B cell (primary cell): ENCODE measurements at regions not wholly inside any gene's neighbourhood (a gene's known extent, or its start where the extent isn't known, plus 50 kb on each side); places are given as distances from the start of the nearest gene placed in this dataset.

Experiments used
- ATAC-seq: fragments of 200-7000 bp; cut with Tn5 transposase; one replicate; pipeline ENCODE4 v1.10.0; 2021; ENCODE audit warnings: low read depth, mild to moderate bottlenecking, moderate number of reproducible peaks, moderate library complexity
- CTCF ChIA-PET: fragments of 350-600 bp; sonication (Branson Sonifier 250); formaldehyde crosslinking; loops from one replicate; lab custom pipeline; 2021; ENCODE audit warnings: antibody characterized with exemption, inconsistent platforms; lab: Charles Lee
- POLR2A ChIA-PET: fragments of 350-600 bp; sonication (Branson Sonifier 250); formaldehyde crosslinking; loops from one replicate; lab custom pipeline; 2021; ENCODE audit warnings: antibody characterized with exemption; lab: Charles Lee
- DNase-seq: peaks from one replicate; pipeline ENCODE4 v3.0.0; 2013
- H2AFZ ChIP-seq: 2 replicates; pipeline ENCODE4 v1.6.1; 2012; ENCODE audit warnings: mild to moderate bottlenecking, low read depth, low read length; ENCODE audit not compliant: insufficient read depth, poor library complexity, severe bottlenecking
- H3K27ac ChIP-seq, 2 donors: 1 replicate in 1 of 2; 2 replicates in 1 of 2; pipeline ENCODE4 v1.5.1; 2012 to 2013; ENCODE audit warnings: low read length in 2 of 2, mild to moderate bottlenecking in 2 of 2, moderate library complexity in 1 of 2
- H3K27me3 ChIP-seq, 4 experiments: fragments of 200-600 bp in 1 of 4; sonication (generic) in 1 of 4; replicated peaks in 1 of 4; 1 replicate in 2 of 4; 2 replicates in 2 of 4; pipeline versions ENCODE4 v1.6.1 to v1.7.0; 2013 to 2016; ENCODE audit warnings: low read length in 3 of 4, mild to moderate bottlenecking in 2 of 4, mixed read lengths in 1 of 4, moderate library complexity in 1 of 4; ENCODE audit not compliant: insufficient read depth in 4 of 4, control insufficient read depth in 3 of 4; ENCODE audit errors: control extremely low read depth in 1 of 4
- H3K36me3 ChIP-seq, 2 experiments: replicated peaks in 1 of 2; 1 replicate in 1 of 2; 2 replicates in 1 of 2; pipeline versions ENCODE4 v1.6.1 to v1.7.1; 2013; ENCODE audit warnings: low read length in 1 of 2; ENCODE audit not compliant: insufficient read depth in 2 of 2, control insufficient read depth in 1 of 2; ENCODE audit errors: control extremely low read depth in 1 of 2, extremely low read depth in 1 of 2
- H3K4me1 ChIP-seq, 2 donors: fragments of 200-600 bp in 1 of 2; sonication (generic) in 1 of 2; 1 replicate in 1 of 2; 2 replicates in 1 of 2; pipeline versions ENCODE4 v1.5.1 to v1.6.1; 2013 to 2017; ENCODE audit warnings: low read length in 2 of 2; ENCODE audit not compliant: control insufficient read depth in 2 of 2, insufficient read depth in 2 of 2
- H3K4me2 ChIP-seq: replicated peaks from 2 replicates; pipeline ENCODE3; 2012; ENCODE audit warnings: mild to moderate bottlenecking, low read depth, low read length; ENCODE audit not compliant: poor library complexity, severe bottlenecking
- H3K4me3 ChIP-seq, 5 experiments: fragments of 200-600 bp in 1 of 5; sonication (generic) in 1 of 5; 1 replicate in 3 of 5; 2 replicates in 2 of 5; pipeline versions ENCODE4 v1.5.1 to v1.7.0; 2011 to 2016; ENCODE audit warnings: low read length in 4 of 5, mild to moderate bottlenecking in 4 of 5, low read depth in 2 of 5, control low read depth in 1 of 5, moderate library complexity in 1 of 5; ENCODE audit not compliant: insufficient read depth in 1 of 5; ENCODE audit errors: control extremely low read depth in 1 of 5, extremely low read depth in 1 of 5
- H3K79me2 ChIP-seq: fragments of 200-600 bp; sonication (generic); one replicate; pipeline ENCODE4 v1.6.0; 2016; ENCODE audit warnings: low read length; ENCODE audit not compliant: control insufficient read depth, insufficient read depth
- H3K9ac ChIP-seq: fragments of 200-600 bp; sonication (generic); 2 replicates; pipeline ENCODE4 v1.6.1; 2017; ENCODE audit warnings: mild to moderate bottlenecking, low read length, moderate library complexity
- H3K9me3 ChIP-seq, 3 donors: one replicate each; pipeline versions ENCODE4 v1.6.1 to v1.7.1; 2013; ENCODE audit warnings: low read length in 2 of 3; ENCODE audit not compliant: control insufficient read depth in 2 of 3, insufficient read depth in 1 of 3; ENCODE audit errors: control extremely low read depth in 1 of 3
- H4K20me1 ChIP-seq: 2 replicates; pipeline ENCODE4 v1.6.0; 2012; ENCODE audit warnings: mild to moderate bottlenecking, low read length; ENCODE audit not compliant: insufficient read depth, control insufficient read depth, poor library complexity, severe bottlenecking
- H3K27ac Mint-ChIP-seq: one replicate; pipeline ENCODE4 v1.8.0; 2021; ENCODE audit warnings: mixed read lengths
- H3K27me3 Mint-ChIP-seq: one replicate; pipeline ENCODE4 v1.8.0; 2021; ENCODE audit warnings: mixed read lengths
- H3K4me1 Mint-ChIP-seq: one replicate; pipeline ENCODE4 v1.8.0; 2021; ENCODE audit warnings: mixed read lengths
- H3K4me3 Mint-ChIP-seq: one replicate; pipeline ENCODE4 v1.8.0; 2021; ENCODE audit warnings: mixed read lengths
- H3K9me3 Mint-ChIP-seq: one replicate; pipeline ENCODE4 v1.8.0; 2022; ENCODE audit warnings: mixed read lengths; ENCODE audit not compliant: insufficient read depth
- EZH2 ChIP-seq: IDR thresholded peaks from 2 replicates; pipeline ENCODE4 v1.6.1; 2012; ENCODE audit warnings: borderline replicate concordance, low read depth, mild to moderate bottlenecking, moderate library complexity, low read length; ENCODE audit not compliant: insufficient read depth, poor library complexity, severe bottlenecking
- WGBS: methylation state at CpG from one replicate; pipeline ENCODE4 v1.1.5; 2013; ENCODE audit warnings: missing lambda C conversion rate; ENCODE audit not compliant: insufficient coverage; 5-methylcytosine and 5-hydroxymethylcytosine counted together
- intact Hi-C: fragments of 100-400 bp; cut with micrococcal nuclease; formaldehyde crosslinking; loops from one replicate; pipeline ENCODE4 v1.10.0; 2022
- TF ChIP-seq, protein P1 (sequence below): fragments of 200-600 bp; IDR thresholded peaks from one replicate; pipeline ENCODE4 v1.8.0; 2022; ENCODE audit warnings: antibody characterized with exemption, mild to moderate bottlenecking

DNA sequence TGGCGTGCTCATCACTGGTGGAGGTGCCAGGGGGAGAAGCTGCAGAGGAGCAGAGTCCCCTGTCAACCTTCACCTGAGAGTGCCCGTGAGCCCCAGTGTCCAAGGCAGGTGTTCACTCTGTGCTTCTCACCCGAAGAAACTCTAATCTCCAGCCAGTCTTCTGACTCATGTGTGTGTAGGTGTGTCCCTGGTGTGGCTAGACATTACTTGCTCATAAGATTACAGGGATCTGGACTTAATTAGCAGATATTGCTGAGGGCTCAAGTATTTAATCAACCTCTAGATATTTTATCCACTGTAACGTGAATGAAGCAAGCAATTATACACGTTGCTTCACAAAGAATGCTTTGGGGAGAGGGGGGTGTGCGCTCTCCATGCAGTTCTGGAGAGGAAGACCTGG lies 72.5 kb downstream of the MED10 start:
- H3K4me1 Mint-ChIP-seq = no peaks in the 10 kb centered on the region
- Histone ChIP-seq H3K9me3 (no peaks in the 10 kb centered on the region), H3K4me3 (no peak overlapping the region), H3K36me3 (no peaks in the 10 kb centered on the region), H2AFZ (no peak overlapping the region), H4K20me1 (no peaks in the 10 kb centered on the region), H3K27ac (no peak overlapping the region), H3K4me1 (no peaks in the 10 kb centered on the region), H3K27me3 (peaks cover 0 to 2% (median 0%) of the 10 kb centered on the region in 4 experiments), H3K79me2 (no peaks in the 10 kb centered on the region), H3K9ac (no peak overlapping the region), H3K4me2 (no peak overlapping the region)
- no peak for ATAC-seq
- WGBS = 84% methylated on average over 4 of the region's 6 CpGs
- H3K27ac Mint-ChIP-seq = no peak overlapping the region
- no peak for DNase-seq
- ChIA-PET CTCF (no interaction called here), POLR2A (no interaction called here)
- H3K27me3 Mint-ChIP-seq = peaks cover 23% of the 10 kb centered on the region
- no peaks in the 10 kb centered on the region for H3K9me3 Mint-ChIP-seq
- TF ChIP-seq, protein P1, sequence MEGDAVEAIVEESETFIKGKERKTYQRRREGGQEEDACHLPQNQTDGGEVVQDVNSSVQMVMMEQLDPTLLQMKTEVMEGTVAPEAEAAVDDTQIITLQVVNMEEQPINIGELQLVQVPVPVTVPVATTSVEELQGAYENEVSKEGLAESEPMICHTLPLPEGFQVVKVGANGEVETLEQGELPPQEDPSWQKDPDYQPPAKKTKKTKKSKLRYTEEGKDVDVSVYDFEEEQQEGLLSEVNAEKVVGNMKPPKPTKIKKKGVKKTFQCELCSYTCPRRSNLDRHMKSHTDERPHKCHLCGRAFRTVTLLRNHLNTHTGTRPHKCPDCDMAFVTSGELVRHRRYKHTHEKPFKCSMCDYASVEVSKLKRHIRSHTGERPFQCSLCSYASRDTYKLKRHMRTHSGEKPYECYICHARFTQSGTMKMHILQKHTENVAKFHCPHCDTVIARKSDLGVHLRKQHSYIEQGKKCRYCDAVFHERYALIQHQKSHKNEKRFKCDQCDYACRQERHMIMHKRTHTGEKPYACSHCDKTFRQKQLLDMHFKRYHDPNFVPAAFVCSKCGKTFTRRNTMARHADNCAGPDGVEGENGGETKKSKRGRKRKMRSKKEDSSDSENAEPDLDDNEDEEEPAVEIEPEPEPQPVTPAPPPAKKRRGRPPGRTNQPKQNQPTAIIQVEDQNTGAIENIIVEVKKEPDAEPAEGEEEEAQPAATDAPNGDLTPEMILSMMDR = no peak
- no peak for TF ChIP-seq EZH2
- H3K4me3 Mint-ChIP-seq = no peak overlapping the region
- intact Hi-C loops = no loop called here

DNA sequence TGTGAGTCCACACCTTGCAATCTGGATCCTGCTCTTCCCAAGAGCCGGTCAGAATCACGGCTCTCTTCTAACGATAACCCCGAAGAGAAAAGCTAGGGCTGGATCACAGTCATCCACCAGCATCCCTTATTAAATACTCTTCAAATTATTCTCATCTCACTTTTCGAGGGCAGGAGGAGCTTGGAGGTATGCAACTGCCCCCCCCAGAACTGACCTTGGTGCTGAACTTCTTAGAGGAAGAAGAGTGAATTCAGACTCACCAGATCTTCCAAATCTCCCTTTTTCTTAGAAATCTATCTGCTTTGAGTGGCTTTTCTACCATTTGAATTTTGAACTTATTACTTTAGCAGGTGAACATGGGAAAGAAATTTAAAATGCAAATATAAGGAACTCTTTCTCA lies 75.7 kb downstream of the MED10 start:
- peaks cover 0 to 2% (median 0%) of the 10 kb centered on the region in 4 experiments for H3K27me3 ChIP-seq
- no peak overlapping the region for H3K4me3 Mint-ChIP-seq
- no peak overlapping the region for H3K4me2 ChIP-seq
- no peaks in the 10 kb centered on the region for H3K9me3 Mint-ChIP-seq
- TF ChIP-seq EZH2 = no peak
- TF ChIP-seq, protein P1 = no peak
- no peaks in the 10 kb centered on the region for H3K79me2 ChIP-seq
- H3K9ac ChIP-seq = no peak overlapping the region
- no peaks in the 10 kb centered on the region for H3K36me3 ChIP-seq
- DNase-seq = no peak
- CTCF ChIA-PET = no interaction called here
- H2AFZ ChIP-seq = no peak overlapping the region
- WGBS = 80% methylated on average over 4 of the region's 5 CpGs
- no peaks in the 10 kb centered on the region for H3K9me3 ChIP-seq
- no peak for ATAC-seq
- H3K4me3 ChIP-seq = no peak overlapping the region
- peaks cover 27% of the 10 kb centered on the region for H3K27me3 Mint-ChIP-seq
- intact Hi-C loops = no loop called here
- H3K4me1 Mint-ChIP-seq = no peaks in the 10 kb centered on the region
- H4K20me1 ChIP-seq = no peaks in the 10 kb centered on the region
- H3K27ac ChIP-seq = no peak overlapping the region
- H3K4me1 ChIP-seq = no peaks in the 10 kb centered on the region
- POLR2A ChIA-PET = no interaction called here
- no peak overlapping the region for H3K27ac Mint-ChIP-seq
